PC-9 (cell line): ENCODE measurements at regions not wholly inside any gene's neighbourhood (a gene's known extent, or its start where the extent isn't known, plus 50 kb on each side); places are given as distances from the start of the nearest gene placed in this dataset.

Experiments used
- BruUV-seq: library from RNA; stranded (reverse); fragments of 400-500 nt; replicated peaks from 2 replicates; lab custom pipeline; 2021; lab: Mats Ljungman, UMichigan
- CTCF ChIA-PET: fragments of 300-600 bp; sonication (Branson Sonifier 250); formaldehyde crosslinking; loops from one replicate; lab custom pipeline; 2022; ENCODE audit warnings: antibody characterized with exemption; lab: Charles Lee
- POLR2A ChIA-PET: fragments of 300-600 bp; sonication (Branson Sonifier 250); formaldehyde crosslinking; loops from one replicate; lab custom pipeline; 2022; ENCODE audit warnings: antibody characterized with exemption; ENCODE audit not compliant: unreplicated experiment; lab: Charles Lee
- DNase-seq, 2 experiments: peaks; one replicate each; pipeline versions ENCODE4 v3.0.0 to v3.0.0-alpha.2; 2015 to 2022; ENCODE audit warnings: mixed read lengths in 1 of 2
- H2AFZ ChIP-seq: fragments of 200-600 bp; sonication (generic); 2 replicates; pipeline ENCODE4 v1.8.1; 2017; ENCODE audit warnings: antibody characterized with exemption
- H3F3A ChIP-seq: fragments of 200-600 bp; sonication (generic); 2 replicates; pipeline ENCODE4 v1.8.1; 2017; ENCODE audit warnings: antibody characterized with exemption, mild to moderate bottlenecking, low read depth; ENCODE audit not compliant: insufficient read depth
- H3K27ac ChIP-seq: fragments of 200-600 bp; sonication (generic); 2 replicates; pipeline ENCODE4 v1.6.1; 2016; ENCODE audit warnings: mixed run types
- H3K27me3 ChIP-seq: fragments of 200-600 bp; sonication (generic); 2 replicates; pipeline ENCODE4 v1.6.1; 2016; ENCODE audit warnings: low read depth, mixed run types; ENCODE audit not compliant: insufficient read depth
- H3K36me3 ChIP-seq: fragments of 200-600 bp; sonication (generic); 2 replicates; pipeline ENCODE4 v1.6.1; 2016; ENCODE audit warnings: low read depth, mixed run types
- H3K4me1 ChIP-seq: fragments of 200-600 bp; sonication (generic); replicated peaks from 2 replicates; pipeline ENCODE4 v1.6.1; 2016; ENCODE audit warnings: mixed run types; ENCODE audit not compliant: insufficient read depth
- H3K4me2 ChIP-seq: fragments of 200-600 bp; sonication (generic); 2 replicates; pipeline ENCODE4 v1.6.1; 2017; ENCODE audit warnings: mixed run types
- H3K4me3 ChIP-seq: fragments of 200-600 bp; sonication (generic); 2 replicates; pipeline ENCODE4 v1.6.1; 2016; ENCODE audit warnings: mixed run types
- H3K79me2 ChIP-seq: fragments of 200-600 bp; sonication (generic); 2 replicates; pipeline ENCODE4 v1.6.1; 2017; ENCODE audit warnings: low read depth, mixed run types
- H3K9me2 ChIP-seq: fragments of 200-600 bp; sonication (generic); 2 replicates; pipeline ENCODE4 v1.8.1; 2017; ENCODE audit warnings: mild to moderate bottlenecking; ENCODE audit not compliant: insufficient read depth
- H3K9me3 ChIP-seq: fragments of 200-600 bp; sonication (generic); 2 replicates; pipeline ENCODE4 v1.8.1; 2016; ENCODE audit warnings: low read depth; ENCODE audit not compliant: insufficient read depth
- H4K20me1 ChIP-seq: fragments of 200-600 bp; sonication (generic); 2 replicates; pipeline ENCODE4 v1.8.1; 2017; ENCODE audit not compliant: insufficient read depth
- CTCF ChIP-seq: fragments of 200-600 bp; sonication (generic); conservative IDR thresholded peaks from 2 replicates; pipeline ENCODE4 v1.6.1; 2017; ENCODE audit warnings: mixed run types, antibody characterized with exemption, mild to moderate bottlenecking, moderate library complexity
- EZH2 ChIP-seq: fragments of 200-600 bp; sonication (generic); IDR thresholded peaks from 2 replicates; pipeline ENCODE4 v1.8.0; 2017; ENCODE audit warnings: antibody characterized with exemption, low read depth
- intact Hi-C: fragments of 100-400 bp; cut with micrococcal nuclease; formaldehyde crosslinking; loops from one replicate; pipeline ENCODE4 v1.10.0; 2022; ENCODE audit not compliant: unreplicated experiment

GRCh38 chr11:29809121-29809520 is 207.7 kb downstream of the KCNA4 start:
- H3K4me1 ChIP-seq, result no peaks in the 10 kb centered on the region

GRCh38 chr11:29802522-29802921 is 214.3 kb downstream of the KCNA4 start:
- Histone ChIP-seq H3K9me2 (no peaks in the 10 kb centered on the region), H3K27me3 (no peaks in the 10 kb centered on the region), H3K4me2 (no peak overlapping the region), H3K4me3 (no peak overlapping the region), H3F3A (no peaks in the 10 kb centered on the region), H3K4me1 (no peaks in the 10 kb centered on the region), H3K27ac (no peak overlapping the region), H2AFZ (no peak overlapping the region), H3K79me2 (no peaks in the 10 kb centered on the region), H3K9me3 (no peaks in the 10 kb centered on the region), H4K20me1 (no peaks in the 10 kb centered on the region), H3K36me3 (no peaks in the 10 kb centered on the region)
- no peak for DNase-seq
- BruUV-seq, result no TSS peak
- intact Hi-C loops, result no loop called here
- ChIA-PET CTCF (no interaction called here), POLR2A (no interaction called here)
- TF ChIP-seq CTCF (no peak), EZH2 (no peak)

More at GRCh38 chr11:29809121-29809520, 207.7 kb downstream of the KCNA4 start:
- Histone ChIP-seq H3K9me3 (no peaks in the 10 kb centered on the region), H2AFZ (no peak overlapping the region), H3K9me2 (0 out of 2 replicates have a peak, but pooled peaks cover 5% of the 10 kb centered on the region), H3K79me2 (no peaks in the 10 kb centered on the region), H3K4me2 (no peak overlapping the region), H3K4me3 (no peak overlapping the region), H4K20me1 (no peaks in the 10 kb centered on the region), H3K27ac (no peak overlapping the region), H3F3A (no peaks in the 10 kb centered on the region), H3K36me3 (no peaks in the 10 kb centered on the region), H3K27me3 (no peaks in the 10 kb centered on the region)
- ChIA-PET CTCF (no interaction called here), POLR2A (no interaction called here)
- DNase-seq, result no peak
- no TSS peak for BruUV-seq
- TF ChIP-seq EZH2 (no peak), CTCF (no peak)
- intact Hi-C loops, result no loop called here

GRCh38 chr11:29801561-29801960 is 215.3 kb downstream of the KCNA4 start:
- intact Hi-C loops, result no loop called here
- no peaks in the 10 kb centered on the region for H4K20me1 ChIP-seq
- no peak for DNase-seq
- no peaks in the 10 kb centered on the region for H3K9me2 ChIP-seq
- no peak overlapping the region for H3K4me3 ChIP-seq
- H3K4me1 ChIP-seq, result no peaks in the 10 kb centered on the region
- no peak overlapping the region for H3K27ac ChIP-seq
- BruUV-seq, result no TSS peak
- no peaks in the 10 kb centered on the region for H3F3A ChIP-seq
- ChIA-PET POLR2A (no interaction called here), CTCF (no interaction called here)
- H3K36me3 ChIP-seq, result no peaks in the 10 kb centered on the region
- no peak overlapping the region for H2AFZ ChIP-seq
- H3K27me3 ChIP-seq, result no peaks in the 10 kb centered on the region
- no peaks in the 10 kb centered on the region for H3K9me3 ChIP-seq
- TF ChIP-seq EZH2 (no peak), CTCF (no peak)
- no peaks in the 10 kb centered on the region for H3K79me2 ChIP-seq
- no peak overlapping the region for H3K4me2 ChIP-seq
